ENCODE measurements at regions not wholly inside any gene's neighbourhood (a gene's known extent, or its start where the extent isn't known, plus 50 kb on each side); places are given as distances from the start of the nearest gene placed in this dataset.
"Not testable (repeated sequence)": the region's sequence is repeated elsewhere in the genome, so short reads cannot be mapped to it uniquely, and the experiment has no call there.

GRCh38 chr1:224023122-224023521 lies 90.8 kb upstream of the FBXO28 start:
- not testable (repeated sequence) for DNase-seq

GRCh38 chr1:224022249-224022970 lies 91.5 kb upstream of the FBXO28 start:
- not testable (repeated sequence) for DNase-seq

- DNase-seq, result not testable (repeated sequence)
Observed at GRCh38 chr1:224019866-224020265, 94.0 kb upstream of the FBXO28 start.

- DNase-seq, result not testable (repeated sequence)
Observed at GRCh38 chr1:224015782-224016181, 98.1 kb upstream of the FBXO28 start.

- no peak for DNase-seq
Observed at GRCh38 chr1:224014330-224014649, 99.6 kb upstream of the FBXO28 start.

GRCh38 chr1:224013626-224014329 lies 100.1 kb upstream of the FBXO28 start:
- DNase-seq, result not testable (repeated sequence)

- not testable (repeated sequence) for DNase-seq
Observed at GRCh38 chr1:224012807-224013434, 101.0 kb upstream of the FBXO28 start.

- not testable (repeated sequence) for DNase-seq
Observed at GRCh38 chr1:224012162-224012561, 101.7 kb upstream of the FBXO28 start.

GRCh38 chr1:224011751-224012150 lies 102.2 kb upstream of the FBXO28 start:
- DNase-seq, result not testable (repeated sequence)

GRCh38 chr1:224011153-224011552 lies 102.8 kb upstream of the FBXO28 start:
- DNase-seq, result not testable (repeated sequence)

GRCh38 chr1:224005973-224006372 lies 107.9 kb upstream of the FBXO28 start:
- not testable (repeated sequence) for DNase-seq

GRCh38 chr1:224004552-224005315 lies 109.2 kb upstream of the FBXO28 start:
- DNase-seq, result not testable (repeated sequence)

- DNase-seq, result not testable (repeated sequence)
Observed at GRCh38 chr1:224003896-224004295, 110.0 kb upstream of the FBXO28 start.

GRCh38 chr1:224001757-224002156 lies 112.2 kb upstream of the FBXO28 start:
- not testable (repeated sequence) for DNase-seq

GRCh38 chr1:223999761-224000160 lies 114.2 kb upstream of the FBXO28 start:
- not testable (repeated sequence) for DNase-seq

GRCh38 chr1:223998676-223999455 lies 115.0 kb upstream of the FBXO28 start:
- peak; percentile 28 for DNase-seq

GRCh38 chr1:223996376-223996775 lies 117.5 kb upstream of the FBXO28 start:
- DNase-seq, result not testable (repeated sequence)

GRCh38 chr1:223992456-223993246 lies 121.3 kb upstream of the FBXO28 start:
- peak; percentile 91 for DNase-seq

GRCh38 chr1:223991297-223991857 lies 122.5 kb upstream of the FBXO28 start:
- not testable (repeated sequence) for DNase-seq

GRCh38 chr1:223961985-223962384 lies 116.2 kb upstream of the TP53BP2 start:
- DNase-seq, result not testable (repeated sequence)

GRCh38 chr1:223952801-223953200 lies 107.1 kb upstream of the TP53BP2 start:
- DNase-seq, result not testable (repeated sequence)
